ENCODE measurements at regions not wholly inside any gene's neighbourhood (a gene's known extent, or its start where the extent isn't known, plus 50 kb on each side); places are given as distances from the start of the nearest gene placed in this dataset.

DNA sequence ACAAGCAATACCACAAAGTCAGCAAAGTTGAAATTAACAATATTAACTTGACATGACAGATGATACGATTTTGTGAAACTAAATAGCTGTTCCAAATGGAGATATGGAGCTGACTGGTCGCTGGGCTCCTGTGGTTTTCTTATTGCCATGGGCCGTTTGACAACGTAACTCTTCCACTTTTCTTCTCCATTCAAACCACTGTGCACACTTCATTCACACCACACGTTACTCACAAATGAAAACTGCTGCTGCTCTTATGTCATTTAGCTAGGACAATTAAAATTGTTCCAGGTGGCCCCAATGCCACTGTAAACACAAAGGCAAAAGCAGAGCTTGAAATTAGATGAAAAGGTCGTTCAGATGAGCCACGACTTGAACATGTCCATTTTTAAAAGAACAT lies 94.0 kb upstream of the VGLL4 start:
- TF ChIP-seq, protein P1, sequence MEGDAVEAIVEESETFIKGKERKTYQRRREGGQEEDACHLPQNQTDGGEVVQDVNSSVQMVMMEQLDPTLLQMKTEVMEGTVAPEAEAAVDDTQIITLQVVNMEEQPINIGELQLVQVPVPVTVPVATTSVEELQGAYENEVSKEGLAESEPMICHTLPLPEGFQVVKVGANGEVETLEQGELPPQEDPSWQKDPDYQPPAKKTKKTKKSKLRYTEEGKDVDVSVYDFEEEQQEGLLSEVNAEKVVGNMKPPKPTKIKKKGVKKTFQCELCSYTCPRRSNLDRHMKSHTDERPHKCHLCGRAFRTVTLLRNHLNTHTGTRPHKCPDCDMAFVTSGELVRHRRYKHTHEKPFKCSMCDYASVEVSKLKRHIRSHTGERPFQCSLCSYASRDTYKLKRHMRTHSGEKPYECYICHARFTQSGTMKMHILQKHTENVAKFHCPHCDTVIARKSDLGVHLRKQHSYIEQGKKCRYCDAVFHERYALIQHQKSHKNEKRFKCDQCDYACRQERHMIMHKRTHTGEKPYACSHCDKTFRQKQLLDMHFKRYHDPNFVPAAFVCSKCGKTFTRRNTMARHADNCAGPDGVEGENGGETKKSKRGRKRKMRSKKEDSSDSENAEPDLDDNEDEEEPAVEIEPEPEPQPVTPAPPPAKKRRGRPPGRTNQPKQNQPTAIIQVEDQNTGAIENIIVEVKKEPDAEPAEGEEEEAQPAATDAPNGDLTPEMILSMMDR (IDR thresholded peaks at IDR 0.05; ENCODE audit: poor library complexity, severe bottlenecking), result no peak
- TF ChIP-seq RAD21 (conservative IDR thresholded peaks at IDR 0.05) (no peak), EP300 (conservative IDR thresholded peaks at IDR 0.05; ENCODE audit: poor library complexity, severe bottlenecking) (no peak), MXI1 (conservative IDR thresholded peaks at IDR 0.05; ENCODE audit: poor library complexity, severe bottlenecking) (no peak), POLR2AphosphoS5 (IDR thresholded peaks at IDR 0.05) (no peak), SMC3 (conservative IDR thresholded peaks at IDR 0.05; ENCODE audit: poor library complexity) (no peak)

All from neural cell (in vitro differentiated cells).